GM18511 (cell line): ENCODE measurements at regions not wholly inside any gene's neighbourhood (a gene's known extent, or its start where the extent isn't known, plus 50 kb on each side); places are given as distances from the start of the nearest gene placed in this dataset.

Experiments
- ATAC-seq: cut with Tn5 transposase; IDR thresholded peaks from one replicate; pipeline ENCODE4 v1.9.1; 2021; ENCODE audit warnings: mild to moderate bottlenecking, moderate library complexity; ENCODE audit not compliant: unreplicated experiment

DNA sequence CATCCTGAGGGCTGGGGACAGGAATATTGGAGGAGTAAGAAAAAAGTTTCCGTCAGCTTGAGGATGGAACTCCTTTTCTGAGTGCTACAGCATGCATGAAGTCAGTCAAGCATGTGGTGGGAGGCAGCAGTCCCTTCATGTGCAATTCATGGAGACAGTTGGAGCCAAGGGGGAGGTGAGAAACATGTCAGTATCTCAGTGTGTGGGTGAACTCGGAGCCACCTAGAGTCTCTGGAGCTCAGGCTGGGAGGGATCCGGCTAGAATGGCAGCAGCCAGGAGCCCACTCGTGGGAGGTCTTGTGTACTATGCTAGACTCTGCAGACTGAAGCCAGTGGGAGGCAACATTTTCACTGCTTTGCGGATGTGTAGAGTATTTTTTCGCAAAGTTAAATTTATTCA lies 60.3 kb downstream of the AVPR1A start:
- no peak for ATAC-seq

DNA sequence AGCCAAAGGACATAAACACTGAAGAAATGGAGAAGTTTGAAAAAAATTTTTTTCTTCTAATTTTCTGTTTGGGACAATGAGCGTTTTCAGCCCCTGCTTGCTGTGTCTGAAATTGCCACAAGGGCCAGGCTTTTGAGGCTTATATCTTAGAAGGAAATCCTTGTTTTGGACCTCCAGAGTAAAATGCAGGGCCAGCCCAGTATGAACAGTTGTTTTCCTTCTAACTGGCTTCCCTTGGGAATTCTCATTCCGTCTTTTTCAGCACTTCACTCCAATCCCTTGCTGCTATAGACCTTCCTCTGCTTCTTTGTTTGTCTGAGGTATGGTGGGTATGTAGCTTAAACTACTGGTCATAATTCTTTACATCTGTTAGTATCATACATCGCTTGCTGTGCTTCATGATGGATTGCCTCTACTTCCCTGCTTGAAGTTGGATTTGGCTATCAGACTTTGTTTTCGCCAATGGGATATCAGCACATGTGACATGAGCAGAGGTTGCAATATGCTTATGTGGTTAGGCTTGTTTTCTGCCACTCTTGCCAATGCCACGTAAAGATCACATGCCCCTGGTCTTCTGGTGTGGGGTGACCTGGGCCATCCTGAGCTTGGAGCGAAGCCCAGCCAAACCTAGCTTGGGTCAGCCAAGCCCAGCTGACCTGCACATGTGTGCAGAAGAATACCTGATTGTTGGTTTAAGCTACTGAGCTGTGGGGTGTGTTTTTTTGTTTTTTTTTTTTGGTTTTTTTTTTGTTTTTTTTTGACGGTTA lies 64.7 kb downstream of the AVPR1A start:
- ATAC-seq = no peak

DNA sequence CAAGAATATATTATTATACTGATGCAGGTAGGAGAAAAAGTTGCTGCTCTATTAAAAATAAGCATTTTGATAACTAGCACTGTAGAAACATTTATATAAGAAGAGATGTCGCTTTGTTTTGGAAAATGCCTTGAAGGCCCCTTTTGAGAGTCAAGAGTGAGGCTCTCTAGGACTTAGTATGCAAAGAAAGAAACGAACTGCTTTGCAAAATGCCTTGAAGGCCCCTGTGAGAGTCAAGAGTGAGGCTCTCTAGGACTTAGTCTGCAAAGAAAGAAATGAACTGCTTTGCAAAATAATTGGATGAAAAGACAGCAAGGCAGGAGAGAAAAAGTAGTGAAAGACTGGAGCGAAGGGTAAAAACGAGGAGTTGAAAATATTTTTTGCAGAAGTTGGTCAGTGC lies 65.9 kb downstream of the AVPR1A start:
- no peak for ATAC-seq

DNA sequence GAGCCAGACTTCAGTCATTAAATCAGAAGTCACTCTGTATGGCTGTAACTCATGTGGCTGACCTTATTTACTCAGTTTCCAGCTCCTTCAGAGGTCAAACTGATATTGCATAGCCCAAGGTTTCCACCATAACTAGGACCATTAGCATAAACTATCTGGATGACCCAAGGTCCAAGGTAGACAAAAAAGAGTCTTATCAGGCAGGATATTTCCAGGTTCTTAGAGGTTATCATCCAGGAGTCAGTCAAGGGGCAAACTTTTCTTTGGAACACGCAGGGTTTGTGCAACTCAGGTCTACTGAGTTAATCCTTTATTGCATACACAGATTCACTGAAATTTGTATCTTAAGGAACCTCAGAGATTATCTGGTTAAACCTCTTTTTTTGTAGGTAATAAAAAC lies 66.5 kb downstream of the AVPR1A start:
- ATAC-seq = no peak

DNA sequence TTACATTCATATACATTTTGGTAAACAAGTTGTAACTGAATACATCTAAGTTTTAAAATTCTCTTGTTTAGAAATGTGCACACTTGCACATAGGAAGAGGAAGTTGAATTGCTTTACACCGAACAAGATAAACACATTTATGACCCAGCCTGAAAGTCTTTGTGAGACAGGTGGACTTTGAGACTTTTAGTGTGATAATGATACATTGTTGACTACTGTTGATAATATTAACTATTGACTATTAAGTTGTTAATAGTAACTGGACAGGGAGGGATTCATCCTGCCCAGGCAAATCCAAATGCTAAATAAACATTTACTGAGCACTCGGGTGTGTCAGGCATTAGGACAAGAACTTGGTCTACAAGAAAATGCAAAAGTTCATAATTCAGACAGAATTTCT lies 68.0 kb downstream of the AVPR1A start:
- ATAC-seq = no peak

DNA sequence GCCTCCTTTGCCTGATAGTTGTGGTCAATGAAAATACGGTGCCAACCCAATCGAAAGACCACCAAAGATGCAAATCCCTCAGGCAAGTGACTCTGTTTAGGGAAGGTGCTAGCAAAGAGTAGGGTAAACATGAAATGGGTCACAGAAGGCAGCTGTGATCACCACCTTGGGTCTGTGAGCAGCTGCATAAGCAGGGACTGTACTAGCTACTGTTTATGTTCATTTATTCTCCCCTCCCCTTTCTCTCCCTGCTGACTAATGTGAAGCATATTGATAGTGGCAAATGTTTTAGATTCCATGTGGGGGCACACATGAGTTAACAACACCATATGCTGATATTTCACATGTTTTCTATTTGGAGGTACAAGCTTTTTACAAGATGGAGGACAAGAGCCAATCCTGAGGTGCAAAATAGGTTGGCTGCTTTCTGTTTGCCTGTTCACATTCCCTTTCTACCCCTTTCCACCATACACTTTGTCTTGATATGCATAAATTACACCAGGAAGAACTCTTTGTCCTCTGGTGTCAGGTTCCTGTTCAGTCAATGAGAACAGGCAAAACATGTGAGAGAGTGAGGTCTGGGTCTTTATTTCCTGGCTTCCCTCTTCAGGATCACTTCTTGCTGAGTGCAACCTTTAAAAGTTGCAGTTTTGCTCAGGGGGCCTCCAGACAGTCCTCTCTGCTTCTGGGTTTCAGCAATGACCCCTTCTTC lies 71.1 kb downstream of the AVPR1A start:
- ATAC-seq = no peak

DNA sequence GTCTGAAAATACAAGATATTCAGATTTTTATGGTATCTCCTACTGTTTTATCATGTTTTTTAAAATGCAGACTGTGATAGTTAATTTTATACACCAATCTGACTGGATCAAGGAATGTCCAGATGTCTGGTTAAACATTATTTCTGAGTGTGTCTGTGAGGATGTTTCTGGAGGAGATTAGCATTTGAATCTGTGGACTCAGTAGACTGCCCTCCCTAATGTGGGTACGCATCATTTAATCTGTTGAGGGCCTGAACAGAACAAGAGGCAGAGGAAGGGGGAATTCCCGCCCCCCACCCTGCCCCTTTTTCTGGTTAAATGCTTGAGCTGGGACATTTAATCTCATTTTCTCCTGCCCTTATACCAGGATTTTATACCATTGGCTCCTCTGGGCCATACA lies 72.1 kb downstream of the AVPR1A start:
- ATAC-seq = no peak

DNA sequence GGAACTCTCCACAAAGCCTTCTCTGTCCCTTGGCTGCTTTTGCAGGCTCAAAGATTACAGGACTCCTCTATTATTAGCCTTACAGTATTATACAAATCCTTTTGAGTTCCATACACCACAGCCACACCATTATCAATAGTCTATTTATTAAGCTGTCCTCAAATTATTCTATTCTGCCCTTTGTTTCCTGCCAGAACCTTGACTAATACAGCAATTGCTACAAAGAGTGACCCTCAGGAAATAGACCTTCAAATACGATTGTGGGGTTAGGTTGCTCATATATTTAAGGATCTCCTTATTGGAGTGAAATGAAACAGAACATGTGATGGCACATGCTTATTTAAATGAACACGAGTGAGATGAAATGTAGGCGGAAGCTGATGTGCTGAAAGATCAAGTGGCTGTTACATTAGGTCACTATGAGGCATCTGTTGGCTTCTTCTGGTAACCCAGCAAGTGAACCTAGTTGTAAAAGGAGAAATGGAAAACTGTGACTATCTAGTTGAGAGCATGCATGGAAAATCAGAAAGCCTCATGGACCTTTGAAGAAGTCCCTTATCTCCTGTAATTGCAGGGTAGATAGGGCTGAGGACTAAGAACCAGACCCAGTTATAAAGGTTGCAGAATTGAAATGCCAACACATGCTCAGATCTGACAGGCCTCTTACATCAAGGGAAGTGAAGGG lies 75.5 kb downstream of the AVPR1A start:
- no peak for ATAC-seq

DNA sequence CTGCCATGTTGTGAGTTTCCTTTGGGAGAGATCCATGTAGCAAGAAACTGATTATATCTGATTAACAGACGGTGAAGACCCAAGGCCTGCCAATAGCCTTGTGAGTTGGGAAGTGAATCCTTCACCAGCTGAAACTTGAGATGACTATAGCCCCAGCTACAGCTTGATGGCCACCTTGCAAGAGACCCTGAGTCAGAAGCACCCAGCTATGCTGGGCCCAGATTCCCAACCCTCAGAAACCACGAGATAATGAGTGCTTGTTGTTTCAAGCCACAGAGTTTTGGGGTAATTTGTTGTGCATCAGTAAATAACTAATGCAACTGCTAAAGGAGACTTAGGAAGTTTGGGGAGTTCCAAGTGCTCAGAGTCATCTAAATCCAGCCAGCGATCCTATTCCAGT lies 80.3 kb downstream of the AVPR1A start:
- ATAC-seq = no peak

DNA sequence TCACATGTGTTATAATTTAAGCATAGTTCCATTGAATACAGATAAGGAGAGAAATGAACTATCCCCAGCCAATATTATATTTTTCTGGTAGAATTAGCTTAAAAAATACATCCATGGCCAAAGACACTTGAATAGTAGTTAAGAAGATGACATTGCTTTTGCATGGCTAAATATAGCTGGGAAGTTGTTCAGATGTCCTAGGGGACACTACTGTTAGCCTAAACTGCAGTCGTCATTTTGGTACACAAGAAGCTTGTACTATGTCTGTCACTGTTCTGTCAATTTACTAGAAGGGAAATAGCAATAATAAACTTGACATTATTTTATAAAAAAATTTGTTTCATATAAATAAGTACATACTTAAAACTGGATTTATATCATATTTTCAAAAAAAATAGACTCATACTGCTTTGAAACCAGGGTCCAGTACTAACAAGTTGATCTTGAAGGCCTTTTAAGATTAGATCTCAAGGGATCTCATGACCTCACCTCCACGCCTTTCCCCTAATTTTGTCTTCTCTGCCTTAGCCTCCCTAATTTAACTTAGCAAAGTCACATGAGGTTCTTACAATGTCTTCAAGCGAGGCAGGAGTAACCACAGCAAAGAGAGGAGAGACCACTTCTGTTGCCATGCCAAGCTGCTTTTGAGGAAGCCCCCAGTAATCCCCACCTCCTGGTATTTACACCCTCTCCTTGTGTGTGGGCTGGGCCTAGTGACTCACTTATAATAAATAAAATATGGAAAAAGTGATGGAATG lies 81.0 kb downstream of the AVPR1A start:
- ATAC-seq = no peak

DNA sequence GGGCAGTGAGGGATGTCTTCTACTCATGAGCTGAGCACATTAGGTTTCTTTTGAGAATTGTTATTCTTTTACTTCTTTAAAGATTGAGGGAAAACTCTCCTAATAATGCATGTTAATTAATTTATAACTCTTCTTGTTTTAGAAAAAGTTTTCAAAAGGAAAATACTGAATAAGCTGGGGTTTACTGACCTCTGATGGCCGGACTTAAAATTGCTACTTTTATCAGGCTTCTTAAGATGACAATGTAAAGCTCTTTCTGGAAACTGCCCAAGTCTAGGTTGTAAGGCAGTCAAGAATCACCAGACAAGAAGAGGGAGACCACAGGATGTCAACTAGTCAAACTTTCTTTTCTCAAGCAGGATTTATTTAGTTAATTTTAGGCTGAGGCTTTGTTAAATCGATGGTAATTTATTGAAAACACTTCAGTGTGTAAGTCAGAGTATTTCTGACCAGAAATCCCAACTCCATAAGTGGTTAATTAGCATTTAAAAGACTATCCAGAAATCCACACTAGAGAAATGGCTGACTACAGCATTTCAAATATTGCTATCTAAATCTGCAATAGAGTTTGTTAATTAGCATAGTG lies 82.1 kb downstream of the AVPR1A start:
- peak; percentile 62 for ATAC-seq

DNA sequence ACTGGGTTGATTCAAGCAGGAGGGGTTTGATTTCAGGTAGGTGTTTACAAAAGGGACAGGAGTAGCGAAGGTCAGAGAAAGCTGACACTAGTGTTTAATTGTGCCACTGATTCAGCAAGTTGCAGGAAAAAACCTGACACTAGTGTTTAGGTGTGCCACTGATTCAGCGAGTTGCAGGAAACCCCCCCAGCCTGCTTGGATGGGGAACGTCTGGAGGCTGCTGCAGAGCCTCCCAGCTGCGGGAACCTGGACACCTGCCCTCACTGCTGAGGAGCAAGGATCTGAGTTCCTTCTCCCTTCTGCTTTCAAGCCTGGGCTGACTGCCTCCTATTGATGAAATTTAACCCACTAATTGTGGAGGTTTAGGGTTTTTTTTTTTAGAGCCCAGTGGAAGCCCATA lies 84.2 kb downstream of the AVPR1A start:
- no peak for ATAC-seq

DNA sequence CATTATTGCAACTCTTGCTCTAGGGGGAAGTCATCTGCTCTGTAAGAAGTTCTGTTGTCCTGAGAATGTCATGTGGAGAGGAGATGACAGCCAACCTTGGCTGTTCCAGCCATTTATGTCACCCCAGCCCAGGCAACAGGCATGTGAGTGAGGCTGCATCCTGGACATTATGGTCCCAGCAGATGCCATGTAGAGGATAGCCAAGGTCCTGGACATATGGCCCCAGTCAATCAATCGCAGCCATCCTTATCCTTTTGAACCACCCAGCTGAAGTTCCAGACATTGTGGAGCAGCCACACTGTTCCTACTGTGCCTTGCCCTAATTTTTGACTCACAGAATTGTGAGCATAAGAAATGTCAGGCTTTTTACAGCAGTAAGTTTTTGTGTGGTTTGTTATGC lies 84.9 kb downstream of the AVPR1A start:
- ATAC-seq = no peak

DNA sequence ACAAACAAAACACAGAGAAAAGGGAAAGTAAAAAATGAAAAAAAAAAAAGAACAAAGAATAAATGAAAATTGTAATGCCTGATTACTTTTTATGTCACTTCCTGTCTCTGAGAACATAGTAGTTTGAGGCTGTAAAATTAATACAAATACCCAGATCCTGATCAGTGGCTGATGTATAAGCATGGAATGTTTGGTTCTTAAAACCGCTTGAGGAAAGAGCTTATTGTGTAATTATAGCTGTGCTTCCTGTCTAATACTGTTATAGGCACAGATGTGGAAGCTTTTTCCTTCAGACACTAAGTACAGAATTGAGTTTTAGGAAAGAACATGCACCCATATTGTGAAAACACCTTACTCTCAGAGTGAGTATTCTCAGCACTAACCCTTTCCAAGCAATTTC lies 86.9 kb downstream of the AVPR1A start:
- no peak for ATAC-seq

DNA sequence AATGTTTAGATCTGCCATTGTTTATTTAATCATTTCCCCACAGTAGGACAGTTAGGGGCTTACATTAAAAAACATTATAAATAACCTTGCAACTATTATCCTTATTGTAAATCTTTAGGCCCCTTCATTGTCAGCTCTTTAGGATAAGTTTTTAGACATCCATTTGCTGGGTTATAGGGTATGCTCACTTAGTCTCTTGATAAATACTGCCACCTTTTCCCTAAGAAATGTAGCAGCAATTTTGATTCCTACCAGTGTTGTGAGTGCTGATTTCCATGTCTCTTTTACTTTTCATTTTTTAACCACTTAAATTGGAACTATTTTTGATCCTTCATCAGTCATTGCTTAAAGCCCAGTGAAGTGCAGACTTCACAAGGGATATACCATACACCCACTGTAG lies 94.4 kb downstream of the AVPR1A start:
- no peak for ATAC-seq

DNA sequence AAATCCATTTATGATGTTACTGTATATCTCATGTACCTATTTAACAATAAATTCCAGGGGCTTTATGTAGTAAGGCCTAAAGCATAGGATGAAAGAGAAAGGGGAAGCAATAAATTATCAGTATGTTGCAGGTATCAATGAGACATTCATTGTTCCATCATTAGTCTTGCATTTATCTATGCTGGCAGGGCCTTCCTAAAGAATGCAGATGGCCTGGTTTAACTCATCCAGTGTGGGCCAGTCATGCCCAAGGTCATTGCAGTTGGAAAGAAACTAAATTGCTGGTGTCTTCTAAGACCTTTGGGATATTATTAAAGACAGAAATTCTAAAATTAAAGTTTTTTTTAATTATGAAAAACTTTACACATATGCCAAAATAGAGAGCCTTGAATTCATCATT lies 98.3 kb downstream of the AVPR1A start:
- ATAC-seq = no peak

DNA sequence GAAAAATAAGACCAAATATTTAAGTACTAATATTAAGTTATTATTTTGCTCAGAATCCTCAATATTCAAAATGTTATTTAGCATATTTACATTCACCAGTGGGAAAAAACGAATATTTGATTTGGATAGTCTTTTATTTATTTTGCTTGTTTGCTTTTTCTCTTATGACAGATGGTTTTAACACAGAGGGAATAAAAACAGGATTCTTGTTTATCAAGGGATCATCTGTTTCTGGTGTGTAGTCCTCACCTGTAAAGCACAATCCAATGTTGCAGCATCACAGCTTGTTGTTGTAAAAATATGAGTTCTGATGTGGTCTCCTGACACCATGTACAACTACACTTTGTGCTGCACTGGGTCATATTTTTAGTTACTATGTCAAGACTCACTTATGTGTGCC lies 103.9 kb downstream of the AVPR1A start:
- no peak for ATAC-seq

DNA sequence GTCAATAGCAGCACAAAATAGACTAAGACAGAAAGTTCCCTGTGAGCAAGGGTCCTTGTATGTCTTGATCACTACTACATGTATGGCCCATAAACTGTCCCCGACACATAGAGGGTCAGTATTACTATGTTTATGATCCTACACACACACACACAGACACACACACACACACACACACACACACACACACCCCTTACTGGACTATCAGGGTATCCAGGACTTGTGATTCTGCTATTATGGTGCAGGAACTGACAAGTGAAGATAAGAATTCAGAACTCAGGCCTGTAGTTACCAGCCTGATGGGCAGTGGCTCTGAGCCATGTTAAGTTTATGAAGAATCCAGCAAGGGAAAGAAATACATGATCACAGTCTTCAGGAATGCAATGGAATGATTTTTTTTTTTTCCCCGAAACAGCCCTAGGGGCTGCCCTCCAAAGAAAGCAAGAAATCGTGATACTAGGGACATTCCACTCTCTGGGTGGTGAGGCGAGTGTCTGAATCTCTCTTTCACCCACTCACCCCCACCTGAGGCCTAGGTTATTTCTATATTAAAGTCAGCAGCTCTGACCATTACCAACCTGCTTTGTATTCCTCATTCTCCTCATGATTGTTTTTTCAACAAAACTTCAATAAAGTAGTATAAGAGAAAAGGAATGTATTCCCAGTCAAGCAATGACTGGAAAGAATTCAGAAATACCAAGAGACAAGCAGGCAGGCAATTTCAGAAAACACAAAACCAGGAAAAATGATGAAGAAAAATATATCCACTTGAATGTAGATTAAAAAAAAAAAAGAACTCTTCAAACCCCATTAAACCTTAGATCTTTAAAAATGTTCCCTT lies 105.8 kb downstream of the AVPR1A start:
- no peak for ATAC-seq

DNA sequence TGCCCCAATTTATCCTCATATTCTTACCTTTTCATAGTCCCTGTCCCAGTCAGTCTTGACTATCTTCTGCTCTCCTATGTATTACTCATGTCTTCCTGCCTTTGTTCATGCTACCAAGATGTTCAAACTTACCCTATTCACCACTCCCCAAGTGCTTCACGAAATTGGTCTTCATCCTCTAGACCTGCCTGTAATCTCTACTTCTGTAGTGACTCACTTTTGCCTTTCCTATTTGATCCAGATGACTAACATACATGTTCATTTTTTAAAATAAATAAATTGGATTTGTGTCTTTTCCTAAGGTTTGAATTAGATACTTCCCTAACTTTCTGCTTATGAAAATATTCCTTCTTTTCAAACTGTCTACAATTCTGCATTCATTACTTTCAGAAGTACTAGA lies 107.7 kb upstream of the PPM1H start:
- ATAC-seq = no peak

DNA sequence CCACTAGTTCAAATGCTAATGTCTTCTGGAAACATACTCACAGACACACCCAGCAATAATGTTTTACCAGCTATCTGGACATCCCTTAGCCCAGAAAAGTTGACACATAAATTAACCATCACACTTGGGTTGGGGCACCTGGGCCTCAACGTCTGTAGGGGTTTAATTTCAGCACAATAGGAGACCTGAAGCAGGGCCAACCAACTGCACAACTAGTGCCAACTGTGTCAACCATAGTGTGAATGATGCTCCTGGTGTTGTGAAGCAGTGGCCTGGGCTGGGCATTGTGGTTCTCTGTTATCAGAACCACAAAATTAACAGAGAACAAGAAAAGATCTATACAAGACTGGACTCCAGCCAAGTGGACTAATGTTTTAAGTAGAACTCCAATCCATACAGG lies 106.7 kb upstream of the PPM1H start:
- no peak for ATAC-seq
